Endodermal cell (in vitro differentiated cells): ENCODE measurements at regions not wholly inside any gene's neighbourhood (a gene's known extent, or its start where the extent isn't known, plus 50 kb on each side); places are given as distances from the start of the nearest gene placed in this dataset.
"Not testable (repeated sequence)": the region's sequence is repeated elsewhere in the genome, so short reads cannot be mapped to it uniquely, and the experiment has no call there.

ENCODE experiments used
- DNase-seq: peaks from one replicate; pipeline ENCODE4 v3.0.0-alpha.2; 2017
- H3K27ac ChIP-seq: 2 replicates; pipeline ENCODE4 v1.5.1; 2013; ENCODE audit warnings: mild to moderate bottlenecking, low read depth, low read length, moderate library complexity
- H3K27me3 ChIP-seq: 2 replicates; pipeline ENCODE4 v1.6.1; 2013; ENCODE audit warnings: mild to moderate bottlenecking, low read length, moderate library complexity; ENCODE audit not compliant: insufficient read depth, control insufficient read depth, poor library complexity, severe bottlenecking
- H3K36me3 ChIP-seq: 2 replicates; pipeline ENCODE4 v1.7.0; 2013; ENCODE audit warnings: mild to moderate bottlenecking, low read length, moderate library complexity; ENCODE audit not compliant: control insufficient read depth, insufficient read depth
- H3K4me1 ChIP-seq: one replicate; pipeline ENCODE4 v1.7.0; 2013; ENCODE audit warnings: low read length; ENCODE audit not compliant: control insufficient read depth, insufficient read depth
- H3K4me3 ChIP-seq: 2 replicates; pipeline ENCODE4 v1.5.1; 2013; ENCODE audit warnings: mild to moderate bottlenecking, low read length, moderate library complexity
- H3K9ac ChIP-seq: 2 replicates; pipeline ENCODE4 v1.6.1; 2013; ENCODE audit warnings: mild to moderate bottlenecking, low read length, moderate library complexity; ENCODE audit not compliant: poor library complexity, severe bottlenecking; ENCODE audit errors: extremely low read depth
- H3K9me3 ChIP-seq: 2 replicates; pipeline ENCODE4 v1.6.1; 2013; ENCODE audit warnings: mild to moderate bottlenecking, low read length, moderate library complexity; ENCODE audit not compliant: control insufficient read depth
- H3K27ac Mint-ChIP-seq: 2 replicates; pipeline ENCODE4 v1.8.0; 2020; ENCODE audit warnings: mixed read lengths
- H3K27me3 Mint-ChIP-seq: 2 replicates; pipeline ENCODE4 v1.8.0; 2021; ENCODE audit warnings: mild to moderate bottlenecking, mixed read lengths; ENCODE audit not compliant: insufficient read depth
- H3K36me3 Mint-ChIP-seq: 2 replicates; pipeline ENCODE4 v1.8.0; 2020; ENCODE audit warnings: low read depth, mixed read lengths
- H3K4me1 Mint-ChIP-seq: 2 replicates; pipeline ENCODE4 v1.8.0; 2020; ENCODE audit warnings: mixed read lengths
- H3K4me3 Mint-ChIP-seq: 2 replicates; pipeline ENCODE4 v1.8.0; 2020; ENCODE audit warnings: mild to moderate bottlenecking, moderate library complexity, mixed read lengths
- H3K9me3 Mint-ChIP-seq: 2 replicates; pipeline ENCODE4 v1.8.0; 2020; ENCODE audit warnings: mild to moderate bottlenecking, mixed read lengths
- WGBS, 2 experiments: methylation state at CpG; one replicate each; pipeline versions ENCODE4 v1.1.5 to v1.1.7; 2013; ENCODE audit warnings: missing lambda C conversion rate in 2 of 2, mixed read lengths in 1 of 2; ENCODE audit not compliant: insufficient coverage in 1 of 2, insufficient read length in 1 of 2; 5-methylcytosine and 5-hydroxymethylcytosine counted together

- H3K9ac ChIP-seq, H3K9me3 Mint-ChIP-seq, H3K9me3 ChIP-seq, DNase-seq, H3K27me3 Mint-ChIP-seq, H3K27ac Mint-ChIP-seq, H3K36me3 ChIP-seq, H3K4me1 ChIP-seq, H3K27ac ChIP-seq, H3K27me3 ChIP-seq, H3K4me1 Mint-ChIP-seq, H3K36me3 Mint-ChIP-seq, H3K4me3 ChIP-seq, H3K4me3 Mint-ChIP-seq: not testable (repeated sequence)
- no CpG with 5 or more reads among the region's 5 CpGs for WGBS, 2 experiments
Observed at GRCh38 chr9:62684833-62685647, 1495.2 kb downstream of the SPATA31A7 start.

GRCh38 chr9:62686313-62686712, 1496.5 kb downstream of the SPATA31A7 start:
- not testable (repeated sequence) for H3K27ac Mint-ChIP-seq, H3K9me3 ChIP-seq

GRCh38 chr9:62693019-62693418, 1503.2 kb downstream of the SPATA31A7 start:
- not testable (repeated sequence) for H3K9me3 ChIP-seq, H3K4me1 Mint-ChIP-seq, H3K27ac Mint-ChIP-seq, DNase-seq, H3K4me3 ChIP-seq, H3K9ac ChIP-seq, H3K9me3 Mint-ChIP-seq, H3K4me1 ChIP-seq, H3K27ac ChIP-seq, H3K36me3 Mint-ChIP-seq, H3K4me3 Mint-ChIP-seq, H3K27me3 ChIP-seq, H3K27me3 Mint-ChIP-seq, H3K36me3 ChIP-seq

More at GRCh38 chr9:62686313-62686712, 1496.5 kb downstream of the SPATA31A7 start:
- not testable (repeated sequence) for H3K4me1 Mint-ChIP-seq, H3K9ac ChIP-seq, H3K4me1 ChIP-seq, H3K4me3 ChIP-seq, H3K36me3 ChIP-seq, H3K4me3 Mint-ChIP-seq, DNase-seq, H3K27me3 ChIP-seq, H3K36me3 Mint-ChIP-seq, H3K9me3 Mint-ChIP-seq, H3K27me3 Mint-ChIP-seq, H3K27ac ChIP-seq
- no CpG with 5 or more reads among the region's 4 CpGs for WGBS, 2 experiments

- H3K36me3 Mint-ChIP-seq, H3K27me3 ChIP-seq, H3K9me3 ChIP-seq, H3K27ac Mint-ChIP-seq, H3K27ac ChIP-seq, H3K4me1 Mint-ChIP-seq, H3K4me3 ChIP-seq, H3K4me1 ChIP-seq, H3K4me3 Mint-ChIP-seq, DNase-seq, H3K27me3 Mint-ChIP-seq, H3K9me3 Mint-ChIP-seq, H3K9ac ChIP-seq, H3K36me3 ChIP-seq: not testable (repeated sequence)
- WGBS, 2 experiments = 97% methylated on average over 7 of the region's 28 CpGs; no CpG with 5 or more reads in 1 of the 2 experiments
Observed at GRCh38 chr9:62711317-62711716, 1521.5 kb downstream of the SPATA31A7 start.

- no CpG with 5 or more reads among the region's 4 CpGs for WGBS, 2 experiments
Observed at GRCh38 chr9:62725580-62725979, 1535.7 kb downstream of the SPATA31A7 start.

GRCh38 chr9:62730229-62731000, 1540.6 kb downstream of the SPATA31A7 start:
- H3K4me3 ChIP-seq, H3K36me3 ChIP-seq, H3K36me3 Mint-ChIP-seq, H3K27ac ChIP-seq, H3K4me1 ChIP-seq, H3K4me1 Mint-ChIP-seq, H3K27me3 Mint-ChIP-seq, H3K27me3 ChIP-seq, H3K27ac Mint-ChIP-seq, H3K9me3 ChIP-seq, H3K9me3 Mint-ChIP-seq, H3K9ac ChIP-seq, H3K4me3 Mint-ChIP-seq, DNase-seq: not testable (repeated sequence)
- no CpG with 5 or more reads among the region's 4 CpGs for WGBS, 2 experiments

More at GRCh38 chr9:62725580-62725979, 1535.7 kb downstream of the SPATA31A7 start:
- not testable (repeated sequence) for DNase-seq, H3K36me3 Mint-ChIP-seq, H3K4me1 ChIP-seq, H3K27ac Mint-ChIP-seq, H3K4me3 ChIP-seq, H3K27me3 Mint-ChIP-seq, H3K4me1 Mint-ChIP-seq, H3K27ac ChIP-seq, H3K4me3 Mint-ChIP-seq, H3K9me3 Mint-ChIP-seq, H3K9ac ChIP-seq, H3K36me3 ChIP-seq, H3K27me3 ChIP-seq, H3K9me3 ChIP-seq

- H3K4me1 ChIP-seq, H3K4me1 Mint-ChIP-seq, DNase-seq, H3K9ac ChIP-seq, H3K36me3 ChIP-seq, H3K9me3 ChIP-seq, H3K4me3 ChIP-seq, H3K27ac ChIP-seq, H3K27me3 Mint-ChIP-seq, H3K9me3 Mint-ChIP-seq, H3K36me3 Mint-ChIP-seq, H3K27ac Mint-ChIP-seq, H3K4me3 Mint-ChIP-seq, H3K27me3 ChIP-seq: not testable (repeated sequence)
- WGBS, 2 experiments = no CpG with 5 or more reads among the region's 2 CpGs
Observed at GRCh38 chr9:62731015-62731414, 1541.2 kb downstream of the SPATA31A7 start.
